Gastrocnemius medialis (tissue), 4 donors: ENCODE measurements at regions not wholly inside any gene's neighbourhood (a gene's known extent, or its start where the extent isn't known, plus 50 kb on each side); places are given as distances from the start of the nearest gene placed in this dataset.

Experiments
- ATAC-seq, 2 donors: fragments of 150-250 bp; one replicate each; pipeline ENCODE4 v1.9.1; 2016
- DNase-seq, 2 donors: peaks; one replicate each; pipeline ENCODE4 v3.0.0-alpha.2; 2019
- H3K27ac ChIP-seq, 4 donors: fragments of 200-600 bp; sonication (generic); 1 replicate in 1 of 4; 2 replicates in 3 of 4; pipeline ENCODE4 v1.5.1; 2016 to 2018; ENCODE audit warnings: mild to moderate bottlenecking in 2 of 4, moderate library complexity in 1 of 4
- H3K27me3 ChIP-seq, 3 donors: fragments of 200-600 bp; sonication (generic) in 2 of 3; 1 replicate in 1 of 3; 2 replicates in 2 of 3; pipeline versions ENCODE4 v1.5.1 to v1.6.0; 2016 to 2019; ENCODE audit warnings: mild to moderate bottlenecking in 1 of 3, moderate library complexity in 1 of 3
- H3K36me3 ChIP-seq, 2 donors: fragments of 200-600 bp; sonication (generic) in 1 of 2; one replicate each; pipeline ENCODE4 v1.5.1; 2017 to 2018
- H3K4me1 ChIP-seq, 2 donors: fragments of 200-600 bp; sonication (generic) in 1 of 2; one replicate each; pipeline ENCODE4 v1.5.1; 2016 to 2017; ENCODE audit warnings: mild to moderate bottlenecking in 2 of 2
- H3K4me3 ChIP-seq, 4 donors: fragments of 200-600 bp; sonication (generic) in 3 of 4; 1 replicate in 1 of 4; 2 replicates in 3 of 4; pipeline ENCODE4 v1.5.1; 2016 to 2019; ENCODE audit warnings: mild to moderate bottlenecking in 2 of 4
- H3K9me3 ChIP-seq, 3 donors: fragments of 200-600 bp; sonication (generic) in 2 of 3; 1 replicate in 1 of 3; 2 replicates in 2 of 3; pipeline ENCODE4 v1.5.1; 2016 to 2019
- CTCF ChIP-seq, 5 experiments: fragments of 450-650 bp in 3 of 5; fragments of 200-600 bp in 2 of 5; sonication (generic) in 2 of 5; IDR thresholded peaks in 4 of 5; conservative IDR thresholded peaks in 1 of 5; 1 replicate in 4 of 5; 2 replicates in 1 of 5; pipeline ENCODE4 v1.5.1; 2016 to 2019; ENCODE audit warnings: antibody characterized with exemption in 5 of 5, mild to moderate bottlenecking in 3 of 5, moderate library complexity in 3 of 5
- POLR2A ChIP-seq, 2 donors: fragments of 450-650 bp; IDR thresholded peaks; one replicate each; pipeline ENCODE4 v1.6.1; 2017; ENCODE audit warnings: antibody characterized with exemption in 2 of 2, mild to moderate bottlenecking in 2 of 2, moderate library complexity in 2 of 2
- in situ Hi-C, 4 donors: fragments of 200-750 bp; cut with MboI; loops; one replicate each; pipeline versions ENCODE4 v1.15.0 to v1.8.0; 2017; ENCODE audit warnings: low sequenced_read_pairs in 4 of 4
- intact Hi-C: fragments of 100-400 bp; cut with DNase I; formaldehyde crosslinking; loops from one replicate; pipeline ENCODE4 v1.15.1; 2023; ENCODE audit warnings: low total_unique reads

DNA sequence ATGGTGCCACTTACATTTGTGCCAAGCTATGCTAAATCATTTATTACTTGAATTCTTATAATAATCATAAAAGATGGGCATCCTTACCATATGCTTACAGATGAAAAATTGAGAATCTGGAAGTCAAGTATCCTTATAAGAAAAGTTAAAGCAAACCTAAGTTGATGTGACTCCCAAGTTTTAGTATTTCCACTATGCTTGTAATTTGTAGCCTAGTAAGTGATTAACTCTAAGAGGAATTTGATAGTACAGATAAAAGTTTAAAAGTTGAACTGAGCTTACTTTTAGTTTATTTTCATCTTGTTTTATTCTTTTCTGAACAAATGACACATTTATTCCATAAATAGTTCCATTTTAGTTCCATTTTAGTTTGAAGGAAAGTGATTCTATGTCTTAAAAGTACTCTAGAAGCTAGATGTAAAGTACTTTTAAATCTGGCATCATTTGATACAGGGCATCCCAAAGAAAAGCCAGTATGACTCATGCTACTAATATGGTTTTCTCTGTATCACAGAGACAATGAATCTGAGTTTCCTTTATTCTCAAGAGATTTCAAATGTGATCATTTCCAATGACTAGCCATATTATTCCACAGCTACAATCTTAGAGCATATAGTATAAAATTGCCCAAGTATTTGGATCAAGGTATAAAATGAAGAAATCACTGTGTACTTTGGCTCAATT, 596.0 kb downstream of the SLC16A7 start:
- in situ Hi-C loops: no loop called here
- no peak for DNase-seq
- intact Hi-C loops: no loop called here
- Histone ChIP-seq H3K27ac (no peak overlapping the region), H3K27me3 (no peaks in the 10 kb centered on the region), H3K4me3 (no peak overlapping the region), H3K36me3 (no peaks in the 10 kb centered on the region), H3K4me1 (no peaks in the 10 kb centered on the region), H3K9me3 (no peaks in the 10 kb centered on the region)
- no peak for ATAC-seq
- TF ChIP-seq POLR2A (IDR thresholded peaks at IDR 0.05): no peak
- no peak for TF ChIP-seq CTCF (IDR thresholded peaks at IDR 0.05 in 4 of 5, conservative IDR thresholded peaks at IDR 0.05 in 1 of 5)

DNA sequence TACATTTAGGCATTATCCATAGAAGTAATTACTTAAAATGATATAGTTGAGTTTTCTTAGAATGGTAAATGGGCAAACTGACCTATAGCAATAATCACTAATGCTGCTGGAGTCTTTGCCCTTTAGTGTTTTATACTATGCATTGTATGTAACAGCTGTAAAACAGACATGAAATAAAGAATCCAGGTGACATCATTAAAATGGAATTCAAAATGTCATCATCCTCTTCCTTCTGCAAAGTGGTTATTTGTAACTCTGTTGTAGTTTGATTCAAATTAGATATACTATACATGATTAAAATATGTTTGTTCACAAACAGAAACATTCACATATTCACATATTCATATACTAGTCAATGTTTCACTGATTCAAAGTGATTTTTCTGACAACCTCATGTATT, 598.8 kb downstream of the SLC16A7 start:
- in situ Hi-C loops: no loop called here
- H3K4me3 ChIP-seq: no peak overlapping the region
- intact Hi-C loops: no loop called here
- H3K9me3 ChIP-seq: no peaks in the 10 kb centered on the region
- ATAC-seq: no peak
- no peaks in the 10 kb centered on the region for H3K4me1 ChIP-seq
- no peaks in the 10 kb centered on the region for H3K27me3 ChIP-seq
- TF ChIP-seq POLR2A (IDR thresholded peaks at IDR 0.05): no peak
- TF ChIP-seq CTCF (IDR thresholded peaks at IDR 0.05 in 4 of 5, conservative IDR thresholded peaks at IDR 0.05 in 1 of 5): no peak
- no peak for DNase-seq
- H3K27ac ChIP-seq: no peak overlapping the region
- H3K36me3 ChIP-seq: no peaks in the 10 kb centered on the region

- ATAC-seq (no peak), DNase-seq (no peak)
- Histone ChIP-seq H3K9me3 (no peaks in the 10 kb centered on the region), H3K27me3 (no peaks in the 10 kb centered on the region), H3K4me1 (no peaks in the 10 kb centered on the region), H3K36me3 (no peaks in the 10 kb centered on the region), H3K4me3 (no peak overlapping the region), H3K27ac (no peak overlapping the region)
- no peak for TF ChIP-seq POLR2A (IDR thresholded peaks at IDR 0.05)
- TF ChIP-seq CTCF (IDR thresholded peaks at IDR 0.05 in 4 of 5, conservative IDR thresholded peaks at IDR 0.05 in 1 of 5): no peak
- intact Hi-C loops (no loop called here), in situ Hi-C loops (no loop called here)
Measured at GRCh38 chr12:60195483-60195882, 599.7 kb downstream of the SLC16A7 start.

GRCh38 chr12:60196366-60196765, 600.5 kb downstream of the SLC16A7 start:
- intact Hi-C loops (no loop called here), in situ Hi-C loops (no loop called here)
- TF ChIP-seq POLR2A (IDR thresholded peaks at IDR 0.05) (no peak), CTCF (IDR thresholded peaks at IDR 0.05 in 4 of 5, conservative IDR thresholded peaks at IDR 0.05 in 1 of 5) (no peak)
- DNase-seq (no peak), ATAC-seq (no peak)
- no peaks in the 10 kb centered on the region for H3K36me3 ChIP-seq
- H3K27ac ChIP-seq: no peak overlapping the region
- H3K4me3 ChIP-seq: no peak overlapping the region
- H3K9me3 ChIP-seq: no peaks in the 10 kb centered on the region
- no peaks in the 10 kb centered on the region for H3K27me3 ChIP-seq
- H3K4me1 ChIP-seq: no peaks in the 10 kb centered on the region

GRCh38 chr12:60197589-60197988, 601.8 kb downstream of the SLC16A7 start:
- Histone ChIP-seq H3K27ac (no peak overlapping the region), H3K27me3 (no peaks in the 10 kb centered on the region), H3K4me1 (no peaks in the 10 kb centered on the region), H3K9me3 (no peaks in the 10 kb centered on the region), H3K4me3 (no peak overlapping the region), H3K36me3 (no peaks in the 10 kb centered on the region)
- DNase-seq (no peak), ATAC-seq (no peak)
- intact Hi-C loops (no loop called here), in situ Hi-C loops (no loop called here)
- TF ChIP-seq POLR2A (IDR thresholded peaks at IDR 0.05): no peak
- TF ChIP-seq CTCF (IDR thresholded peaks at IDR 0.05 in 4 of 5, conservative IDR thresholded peaks at IDR 0.05 in 1 of 5): no peak
